HepG2 (cell line): ENCODE measurements at regions not wholly inside any gene's neighbourhood (a gene's known extent, or its start where the extent isn't known, plus 50 kb on each side); places are given as distances from the start of the nearest gene placed in this dataset.

Source experiments
- FOSL1 ChIP-seq: sonication (generic); formaldehyde crosslinking; IDR thresholded peaks from 2 replicates; pipeline ENCODE4 v1.9.0; 2021; ENCODE audit warnings: missing genetic modification reagents, borderline replicate concordance
- MAFF ChIP-seq: IDR thresholded peaks from 2 replicates; pipeline ENCODE4 v1.6.1; 2011; ENCODE audit warnings: low read depth, low read length, improper control_type of control experiment
- NR2F1 ChIP-seq, 2 experiments: fragments of 450-650 bp in 1 of 2; formaldehyde crosslinking in 1 of 2; IDR thresholded peaks; 2 replicates each; pipeline versions ENCODE4 v1.5.0 to v1.6.1; 2016 to 2020; ENCODE audit warnings: mild to moderate bottlenecking in 1 of 2, missing compliant biosample characterization in 1 of 2, missing genetic modification reagents in 1 of 2, moderate library complexity in 1 of 2
- POLR2A ChIP-seq, 2 experiments: IDR thresholded peaks; 2 replicates each; pipeline ENCODE4 v1.6.1; 2011; ENCODE audit warnings: low read depth in 2 of 2, low read length in 2 of 2, mild to moderate bottlenecking in 1 of 2, moderate library complexity in 1 of 2; ENCODE audit not compliant: insufficient read depth in 1 of 2
- POLR2AphosphoS5 ChIP-seq: IDR thresholded peaks from 2 replicates; pipeline ENCODE4 v1.6.1; 2012; ENCODE audit warnings: low read depth, low read length
- TMF1 ChIP-seq: sonication (generic); formaldehyde crosslinking; IDR thresholded peaks from 2 replicates; pipeline ENCODE4 v1.8.1; 2022; ENCODE audit warnings: low read depth, missing genetic modification reagents
- YY1 ChIP-seq: IDR thresholded peaks from 2 replicates; pipeline ENCODE4 v1.6.1; 2011; ENCODE audit warnings: low read length, low read depth, moderate library complexity, mild to moderate bottlenecking; ENCODE audit not compliant: insufficient read depth, insufficient replicate concordance
- ZNF747 ChIP-seq: sonication (generic); formaldehyde crosslinking; IDR thresholded peaks from 2 replicates; pipeline ENCODE4 v1.8.1; 2023; ENCODE audit warnings: missing genetic modification reagents, mild to moderate bottlenecking, borderline replicate concordance
- TF ChIP-seq, protein P1 (sequence below): sonication (generic); formaldehyde crosslinking; IDR thresholded peaks from 2 replicates; pipeline ENCODE4 v1.4.0; 2020; ENCODE audit warnings: missing genetic modification reagents, mild to moderate bottlenecking, borderline replicate concordance
- TF ChIP-seq, protein P2 (sequence below): sonication (generic); formaldehyde crosslinking; IDR thresholded peaks from 2 replicates; pipeline ENCODE4 v1.5.0; 2020; ENCODE audit warnings: mild to moderate bottlenecking, missing genetic modification reagents, moderate library complexity

DNA sequence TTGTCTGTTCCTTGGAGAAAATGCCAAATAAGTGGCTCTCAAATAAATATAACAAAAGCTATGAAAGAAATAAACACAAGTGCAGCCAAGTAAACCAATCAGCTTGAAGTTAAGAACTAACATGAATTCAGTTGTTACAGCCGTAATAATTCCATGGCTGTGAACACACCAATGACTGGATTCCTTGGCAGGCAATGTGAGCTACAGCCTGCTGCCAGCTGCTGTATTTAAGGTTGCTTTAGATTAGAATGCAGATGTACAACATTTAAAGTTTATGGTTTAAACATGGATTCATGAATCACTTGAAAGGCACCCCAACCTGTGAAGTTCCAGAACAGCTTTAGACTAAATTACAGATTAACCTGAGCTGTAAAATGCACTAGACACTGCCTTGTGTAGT is 626.4 kb upstream of the SEMA6A start:
- TF ChIP-seq YY1, result no peak
- TF ChIP-seq MAFF, result no peak
- TF ChIP-seq, protein P1, sequence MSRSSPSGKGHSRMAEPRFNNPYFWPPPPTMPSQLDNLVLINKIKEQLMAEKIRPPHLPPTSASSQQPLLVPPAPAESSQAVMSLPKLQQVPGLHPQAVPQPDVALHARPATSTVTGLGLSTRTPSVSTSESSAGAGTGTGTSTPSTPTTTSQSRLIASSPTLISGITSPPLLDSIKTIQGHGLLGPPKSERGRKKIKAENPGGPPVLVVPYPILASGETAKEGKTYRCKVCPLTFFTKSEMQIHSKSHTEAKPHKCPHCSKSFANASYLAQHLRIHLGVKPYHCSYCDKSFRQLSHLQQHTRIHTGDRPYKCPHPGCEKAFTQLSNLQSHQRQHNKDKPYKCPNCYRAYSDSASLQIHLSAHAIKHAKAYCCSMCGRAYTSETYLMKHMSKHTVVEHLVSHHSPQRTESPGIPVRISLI (CRISPR knock-in tag), result no peak
- TF ChIP-seq POLR2A (IDR thresholded peaks at IDR 0.05; ENCODE audit: insufficient read depth in 1 of 2, low read depth in 2 of 2, low read length in 2 of 2), result no peak
- TF ChIP-seq NR2F1 (CRISPR knock-in tag; IDR thresholded peaks at IDR 0.05), result no peak
- TF ChIP-seq FOSL1, result no peak
- TF ChIP-seq POLR2AphosphoS5, result no peak
- TF ChIP-seq ZNF747 (CRISPR knock-in tag), result no peak
- no peak for TF ChIP-seq TMF1 (CRISPR knock-in tag)
- TF ChIP-seq, protein P2, sequence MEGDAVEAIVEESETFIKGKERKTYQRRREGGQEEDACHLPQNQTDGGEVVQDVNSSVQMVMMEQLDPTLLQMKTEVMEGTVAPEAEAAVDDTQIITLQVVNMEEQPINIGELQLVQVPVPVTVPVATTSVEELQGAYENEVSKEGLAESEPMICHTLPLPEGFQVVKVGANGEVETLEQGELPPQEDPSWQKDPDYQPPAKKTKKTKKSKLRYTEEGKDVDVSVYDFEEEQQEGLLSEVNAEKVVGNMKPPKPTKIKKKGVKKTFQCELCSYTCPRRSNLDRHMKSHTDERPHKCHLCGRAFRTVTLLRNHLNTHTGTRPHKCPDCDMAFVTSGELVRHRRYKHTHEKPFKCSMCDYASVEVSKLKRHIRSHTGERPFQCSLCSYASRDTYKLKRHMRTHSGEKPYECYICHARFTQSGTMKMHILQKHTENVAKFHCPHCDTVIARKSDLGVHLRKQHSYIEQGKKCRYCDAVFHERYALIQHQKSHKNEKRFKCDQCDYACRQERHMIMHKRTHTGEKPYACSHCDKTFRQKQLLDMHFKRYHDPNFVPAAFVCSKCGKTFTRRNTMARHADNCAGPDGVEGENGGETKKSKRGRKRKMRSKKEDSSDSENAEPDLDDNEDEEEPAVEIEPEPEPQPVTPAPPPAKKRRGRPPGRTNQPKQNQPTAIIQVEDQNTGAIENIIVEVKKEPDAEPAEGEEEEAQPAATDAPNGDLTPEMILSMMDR (CRISPR knock-in tag), result no peak
